GM19240 (cell line): ENCODE measurements at regions not wholly inside any gene's neighbourhood (a gene's known extent, or its start where the extent isn't known, plus 50 kb on each side); places are given as distances from the start of the nearest gene placed in this dataset.
A peak's percentile ranks its signal among the peaks of the same experiment; 100 is the strongest.

Source experiments
- DNase-seq: peaks from one replicate; pipeline ENCODE4 v3.0.0; 2011; ENCODE audit warnings: low spot score; ENCODE audit not compliant: insufficient read length

DNA sequence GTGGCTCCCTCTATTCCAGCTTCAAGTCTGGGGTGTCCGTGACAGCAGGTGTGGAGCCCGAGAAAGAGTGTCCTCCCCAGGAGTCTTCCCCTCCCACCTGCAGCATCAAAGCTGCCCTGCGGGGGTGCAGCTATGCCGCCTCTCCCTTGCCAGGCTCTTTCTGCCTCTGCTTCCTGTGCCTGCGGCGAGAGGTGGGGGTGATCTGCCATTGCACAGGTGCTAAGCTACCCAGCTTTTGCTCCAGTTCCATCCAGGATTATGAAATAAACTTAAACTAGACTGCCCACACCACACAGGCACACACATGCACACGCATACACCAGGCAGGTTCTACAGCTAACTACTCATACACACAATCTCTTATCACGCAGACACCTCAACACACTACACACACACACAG lies 104.7 kb upstream of the CLDN10 start:
- DNase-seq, result no peak

- no peak for DNase-seq
Measured at GRCh38 chr13:95451656-95452055, 100.9 kb upstream of the CLDN10 start.

DNA sequence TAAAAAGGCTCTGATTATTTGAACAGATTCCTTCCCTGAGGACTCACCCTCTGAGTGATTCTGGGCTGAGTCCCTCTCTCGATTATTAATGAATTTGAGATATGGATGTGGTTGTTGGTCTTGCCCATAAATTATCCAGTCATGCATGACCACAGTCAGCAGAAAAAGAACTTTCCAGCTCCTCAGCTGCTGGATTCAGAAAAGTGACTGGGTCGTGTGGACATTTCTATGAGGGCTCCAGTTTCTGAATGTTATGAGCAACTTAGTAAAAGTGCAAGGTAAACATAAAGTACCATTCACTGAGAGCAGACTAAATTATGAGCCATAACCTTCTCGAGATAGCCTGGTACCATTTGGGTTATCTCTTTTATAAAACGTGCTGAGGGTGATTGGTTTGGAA lies 100.1 kb upstream of the CLDN10 start:
- no peak for DNase-seq

GRCh38 chr13:95455782-95456181 lies 96.7 kb upstream of the CLDN10 start:
- no peak for DNase-seq

- DNase-seq, result no peak
Measured at GRCh38 chr13:95456815-95457214, 95.7 kb upstream of the CLDN10 start.

DNA sequence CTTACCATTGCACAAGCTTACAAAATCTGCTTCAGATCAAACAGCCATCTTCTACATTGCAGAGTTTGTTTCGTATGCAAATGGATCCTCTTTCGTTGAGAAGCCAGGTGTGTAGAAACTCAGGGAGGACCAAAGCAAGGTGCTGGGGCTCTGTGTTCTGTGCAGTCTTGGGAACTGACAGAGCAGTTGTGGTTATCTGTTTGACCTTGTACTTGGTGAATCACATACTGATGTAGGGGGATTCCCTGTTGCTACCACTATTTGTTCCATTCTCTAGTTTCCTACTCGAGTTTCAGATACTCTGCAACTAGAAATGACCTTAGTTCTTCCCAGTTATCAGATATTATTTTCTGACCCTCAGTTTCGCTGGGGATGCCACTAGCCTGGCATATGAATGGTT lies 95.2 kb upstream of the CLDN10 start:
- DNase-seq, result peak; percentile 53

GRCh38 chr13:95462801-95463200 lies 89.7 kb upstream of the CLDN10 start:
- no peak for DNase-seq

GRCh38 chr13:95463531-95463930 lies 89.0 kb upstream of the CLDN10 start:
- DNase-seq, result no peak

DNA sequence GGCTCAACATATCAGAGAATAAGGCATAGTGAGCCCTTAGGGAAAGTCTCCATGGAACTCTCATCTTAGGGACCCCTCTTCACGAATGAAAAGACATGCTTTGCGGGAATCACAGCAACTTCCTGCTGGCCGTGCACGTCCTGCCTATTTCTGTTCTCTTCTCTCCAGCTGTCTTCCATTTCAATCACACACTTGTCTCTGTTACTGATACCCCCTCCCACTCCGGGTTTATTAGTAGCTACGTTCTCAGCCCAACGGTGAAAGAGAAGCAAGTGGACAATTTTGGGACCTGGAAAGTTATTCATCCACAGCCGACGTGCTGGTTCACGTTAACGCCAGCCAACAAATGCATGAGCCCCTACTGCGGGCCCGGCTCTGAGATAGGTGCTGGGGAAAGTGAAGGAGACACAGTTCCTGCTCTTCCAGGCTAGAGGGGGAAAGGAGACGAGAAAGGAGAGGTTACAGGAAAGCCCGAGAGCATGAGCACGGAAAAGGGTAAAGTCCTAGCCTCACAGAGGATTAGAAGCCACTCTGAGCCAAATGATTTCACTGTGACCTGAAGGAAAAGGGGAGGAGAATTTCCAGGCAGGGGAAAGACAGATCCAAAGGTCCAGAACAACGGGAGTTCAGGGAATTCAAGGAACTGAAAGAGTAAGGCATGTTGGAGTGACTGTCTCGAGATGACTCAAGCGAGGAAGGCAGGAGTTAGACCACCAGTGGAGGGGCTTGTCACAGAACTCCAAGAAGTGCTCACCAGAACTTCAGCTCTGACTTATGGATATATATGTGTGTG lies 81.8 kb upstream of the CLDN10 start:
- DNase-seq, result no peak

DNA sequence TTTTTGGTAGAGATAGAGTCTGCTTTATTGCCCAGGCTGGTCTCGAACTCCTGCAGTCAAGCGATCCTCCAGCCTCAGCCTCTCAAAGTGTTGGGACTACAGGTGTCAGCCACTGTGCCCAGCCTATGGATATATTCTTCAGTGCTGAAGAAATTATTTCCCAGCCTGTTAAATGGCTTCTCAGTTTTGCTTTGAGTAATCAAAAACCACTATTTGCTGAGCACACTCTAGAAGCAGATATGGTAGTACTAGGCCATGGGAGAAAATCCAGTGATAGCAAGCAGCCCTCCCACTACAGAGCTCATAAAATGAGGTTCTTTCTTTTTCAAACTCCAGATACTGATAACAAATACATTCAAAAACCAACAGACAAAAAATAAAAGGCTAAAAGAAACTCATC lies 80.6 kb upstream of the CLDN10 start:
- no peak for DNase-seq

DNA sequence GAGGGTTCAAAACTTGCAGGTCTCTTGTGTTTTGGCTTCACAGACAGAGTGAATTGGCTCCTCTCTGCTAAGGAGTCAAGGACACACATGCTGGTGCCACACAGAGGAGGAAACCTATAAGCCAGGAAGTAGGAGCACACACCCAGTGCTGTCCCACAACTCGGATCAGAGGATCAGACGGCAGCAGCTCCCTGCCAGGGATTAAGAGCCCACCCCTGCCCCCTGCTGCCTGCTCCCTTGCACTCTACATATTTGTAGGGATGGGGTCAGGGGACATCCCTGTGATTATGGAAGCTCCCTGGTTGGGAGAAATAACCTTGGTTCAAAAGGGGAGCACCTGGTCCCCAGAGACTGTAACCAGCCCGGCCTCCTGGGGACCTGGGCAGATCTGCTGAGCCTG lies 77.5 kb upstream of the CLDN10 start:
- no peak for DNase-seq

- DNase-seq, result no peak
Measured at GRCh38 chr13:95477187-95477586, 75.3 kb upstream of the CLDN10 start.

DNA sequence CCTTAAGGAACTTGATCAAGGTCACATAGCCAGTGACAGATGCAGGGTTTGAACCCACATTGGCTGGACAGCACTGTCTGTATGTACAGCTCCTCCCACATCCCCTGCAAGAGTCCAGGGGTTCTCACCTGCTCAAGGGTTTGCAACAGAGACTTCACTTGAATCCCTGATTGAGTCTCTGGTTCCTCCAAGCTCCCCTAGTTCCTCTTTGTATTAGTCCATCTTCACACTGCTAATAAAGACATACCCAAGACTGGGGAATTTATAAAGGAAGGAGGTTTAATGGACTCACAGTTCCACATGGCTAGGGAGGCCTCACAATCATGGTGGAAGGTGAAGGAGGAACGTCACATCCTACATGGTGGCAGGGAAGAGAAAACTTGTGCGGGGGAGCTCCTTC lies 72.8 kb upstream of the CLDN10 start:
- DNase-seq, result no peak

- DNase-seq, result no peak
Measured at GRCh38 chr13:95480131-95480545, 72.4 kb upstream of the CLDN10 start.

DNA sequence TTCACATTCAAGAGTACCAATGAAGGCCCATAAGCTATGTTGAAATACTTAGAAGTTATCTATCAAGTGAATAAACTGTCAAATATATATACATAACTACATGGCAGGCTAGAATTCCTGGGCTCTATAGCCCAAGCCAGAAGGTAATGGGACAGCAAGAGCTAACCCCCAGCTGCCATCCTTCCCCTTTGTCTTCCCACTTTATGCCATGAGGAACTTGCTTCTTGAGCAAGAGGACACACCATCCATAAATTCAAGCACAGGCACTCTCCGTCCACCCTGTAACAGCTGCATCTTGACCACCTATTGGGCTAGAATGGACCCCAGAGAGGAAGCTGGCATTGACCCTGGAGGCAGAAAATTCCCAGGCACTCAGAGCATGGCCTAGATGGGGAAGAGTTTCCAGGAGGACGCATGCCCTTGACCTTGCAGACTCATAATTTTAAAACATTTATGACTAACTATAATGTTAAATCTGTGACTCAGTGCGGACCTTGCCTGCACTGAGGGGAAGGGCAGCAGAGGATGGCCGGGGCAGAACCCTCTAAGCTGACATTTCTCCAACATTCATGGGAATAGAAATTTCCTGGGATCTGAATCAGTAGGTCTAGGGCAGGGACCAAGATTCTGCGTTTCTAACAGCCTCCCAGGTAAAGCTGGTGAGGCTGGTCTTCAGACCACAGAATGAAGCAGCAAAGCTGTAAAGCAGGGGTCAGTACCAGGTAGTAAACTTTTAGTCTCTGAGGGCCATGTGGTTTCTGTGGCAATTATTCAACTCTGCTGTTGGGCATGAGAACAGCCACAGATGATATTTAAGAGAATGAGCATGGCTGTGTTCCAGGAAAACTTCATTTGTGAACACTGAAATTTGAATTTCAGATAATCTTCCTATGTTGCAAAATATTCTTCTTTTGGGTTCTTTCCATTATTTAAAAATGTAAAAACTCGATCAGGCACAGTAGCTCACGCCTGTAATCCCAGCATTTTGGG lies 71.4 kb upstream of the CLDN10 start:
- DNase-seq, result no peak

DNA sequence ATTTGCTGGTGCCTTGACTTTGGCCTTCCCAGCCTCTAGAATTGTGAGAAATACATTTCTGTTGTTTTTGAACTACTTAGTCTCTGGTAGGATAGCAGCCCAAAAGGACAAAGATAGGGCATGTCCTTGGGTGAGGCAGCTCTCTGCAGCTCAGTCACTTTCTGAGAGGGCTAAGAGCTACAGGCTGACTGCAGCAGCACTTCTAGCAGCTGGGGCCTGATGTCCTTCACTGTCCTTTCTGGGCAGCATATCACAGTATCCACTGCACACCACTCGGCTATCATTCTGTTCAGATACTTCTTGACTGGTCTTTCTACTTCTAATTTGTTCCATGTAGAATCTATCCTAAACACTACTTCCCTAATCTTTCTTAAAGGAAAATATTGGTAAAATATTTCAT lies 68.5 kb upstream of the CLDN10 start:
- DNase-seq, result no peak

DNA sequence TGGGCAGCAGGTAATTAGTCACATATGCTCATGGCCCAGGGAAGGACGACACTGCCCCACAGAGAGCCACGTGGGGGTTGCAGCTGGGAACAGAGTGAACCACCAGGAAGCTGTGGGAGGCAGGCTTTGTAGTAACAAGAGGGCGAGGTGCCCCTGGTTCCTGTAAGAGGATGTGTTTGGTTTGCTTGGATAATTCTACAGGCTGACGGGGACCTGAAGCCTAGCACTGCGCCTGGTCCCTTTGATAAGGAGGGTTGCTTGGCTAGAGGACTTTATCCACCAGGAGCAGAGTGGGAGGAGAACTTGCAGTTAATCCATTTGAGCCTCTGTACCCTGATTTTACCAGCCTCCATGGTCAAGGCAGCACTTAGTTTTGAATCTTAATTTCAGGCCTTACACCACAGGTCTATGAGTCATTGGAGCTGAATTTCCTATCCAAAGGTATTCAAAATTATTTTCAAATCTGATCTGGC lies 67.4 kb upstream of the CLDN10 start:
- no peak for DNase-seq

DNA sequence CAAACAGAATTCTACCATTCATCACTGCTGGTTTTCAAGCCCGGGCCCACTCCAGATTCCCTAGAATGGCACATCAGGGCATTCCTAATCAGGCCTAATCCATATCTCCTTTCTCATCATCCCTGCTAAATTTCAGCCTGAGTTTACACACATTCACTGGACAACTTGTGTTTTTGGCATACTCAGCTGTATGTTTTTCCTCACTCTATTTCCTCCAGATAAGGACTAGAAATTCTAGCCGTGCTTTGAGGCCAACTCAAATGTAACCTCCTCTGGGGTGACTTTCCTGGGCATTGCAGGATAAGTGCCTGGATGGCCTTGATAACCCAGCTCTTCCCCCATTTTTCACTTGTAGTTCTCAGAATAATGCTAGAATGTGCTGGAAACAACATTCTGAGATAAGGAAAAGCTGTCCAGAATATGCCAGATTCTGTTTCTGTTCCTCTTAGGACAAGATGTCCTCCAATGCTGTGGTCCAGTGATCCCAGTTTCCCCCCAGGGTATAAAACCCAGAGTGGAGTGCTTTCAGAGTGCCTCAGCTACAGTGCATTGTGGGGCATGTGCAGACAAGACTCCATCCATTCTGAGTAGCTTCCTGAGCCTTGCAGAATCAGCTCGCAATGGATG lies 66.9 kb upstream of the CLDN10 start:
- DNase-seq, result no peak

DNA sequence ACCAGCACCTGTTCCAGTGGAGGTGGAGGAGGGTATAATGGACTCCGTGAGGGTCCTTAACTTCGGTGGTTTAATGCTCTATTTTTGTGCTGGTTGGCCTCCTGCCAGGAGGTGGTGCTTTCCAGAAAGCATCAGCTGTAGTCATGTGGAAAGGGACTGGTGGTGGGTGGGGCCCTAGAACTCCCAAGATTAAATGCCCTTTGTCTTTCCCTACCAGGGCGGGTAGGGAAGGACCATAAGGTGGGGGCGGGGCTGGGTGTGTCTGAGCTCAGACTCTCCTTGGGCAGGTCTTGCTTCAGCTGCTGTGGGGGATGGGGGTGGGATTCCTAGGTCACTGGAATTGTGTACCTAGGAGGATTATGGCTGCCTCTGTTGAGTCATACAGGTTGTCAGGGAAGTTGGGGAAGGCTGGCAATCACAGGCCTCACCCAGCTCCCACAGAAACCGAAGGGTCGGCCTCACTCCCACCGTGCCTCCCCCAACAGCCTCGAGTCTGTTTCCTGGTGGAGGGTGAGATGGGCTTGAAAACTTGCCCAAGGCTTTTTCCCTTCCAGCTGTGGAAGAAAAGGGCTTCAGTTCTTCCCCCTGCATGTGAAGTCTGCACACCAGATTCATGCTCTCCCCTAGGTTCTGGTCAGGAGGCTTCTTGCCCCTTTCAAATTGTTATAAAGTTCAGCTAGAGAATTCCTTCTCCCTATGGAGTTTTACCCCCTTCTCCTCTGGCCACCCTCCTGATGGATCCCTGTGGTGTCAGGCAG lies 60.3 kb upstream of the CLDN10 start:
- DNase-seq, result no peak

- DNase-seq, result peak; percentile 11
Measured at GRCh38 chr13:95494082-95494681, 58.3 kb upstream of the CLDN10 start.

GRCh38 chr13:95496485-95496884 lies 56.0 kb upstream of the CLDN10 start:
- no peak for DNase-seq
